ENCODE measurements at regions not wholly inside any gene's neighbourhood (a gene's known extent, or its start where the extent isn't known, plus 50 kb on each side); places are given as distances from the start of the nearest gene placed in this dataset.

- no peak for TF ChIP-seq CTCF (CRISPR knock-in tag; IDR thresholded peaks at IDR 0.05)
- no peak for TF ChIP-seq KLF11 (CRISPR knock-in tag; IDR thresholded peaks at IDR 0.05)
- TF ChIP-seq ZNF598 (CRISPR knock-in tag; IDR thresholded peaks at IDR 0.05; ENCODE audit: borderline replicate concordance), result no peak
- no peak for TF ChIP-seq NR2F1 (CRISPR knock-in tag; IDR thresholded peaks at IDR 0.05)
These were observed 377.3 kb downstream of the SETD4 start (continued) for GRCh38 chr21:35682904-35683549.

- DNase-seq (ENCODE audit: low spot score) (no peak), ATAC-seq (no peak), FAIRE-seq (no peak)
- peaks cover 18% of the 10 kb centered on the region for H3K4me1 ChIP-seq (ENCODE audit: insufficient read depth, low read length)
- ChIA-PET CTCF (ENCODE audit: low intra/inter-chr PET ratio, low total read pairs) (no interaction called here), POLR2A (no interaction called here)
- no peak overlapping the region for H2AFZ ChIP-seq (ENCODE audit: low read length)
- no peaks in the 10 kb centered on the region for H4K20me1 ChIP-seq (ENCODE audit: insufficient read depth, low read length)
- H3K4me3 ChIP-seq (replicated peaks in 1 of 3; ENCODE audit: insufficient read depth in 1 of 3, low read depth in 2 of 3, low read length in 3 of 3), result no peak overlapping the region
- no peak overlapping the region for H3K9ac ChIP-seq (ENCODE audit: insufficient read depth, low read depth, low read length)
- no peak overlapping the region for H3K27ac ChIP-seq (ENCODE audit: extremely low read length, insufficient read depth, low read length)
- BruUV-seq (replicated peaks), result no TSS peak
- no peaks in the 10 kb centered on the region for H3K27me3 ChIP-seq (ENCODE audit: control insufficient read depth in 1 of 2, insufficient read depth in 2 of 2, low read length in 2 of 2)
- 36% methylated on average over 7 of the region's 7 CpGs for WGBS (ENCODE audit: low lambda C conversion rate)
- no peak overlapping the region for H3K4me2 ChIP-seq (ENCODE audit: low read depth, low read length)
- intact Hi-C loops (cut with micrococcal nuclease; ENCODE audit: unreplicated experiment), result no loop called here
- in situ Hi-C loops (cut with HindIII; ENCODE audit: extremely low pct_ligation_motif_present, low pct_unique_long_range_greater_than_20kb), result no loop called here
- no peaks in the 10 kb centered on the region for H3K36me3 ChIP-seq (replicated peaks in 1 of 2; ENCODE audit: control insufficient read depth in 1 of 2, insufficient read depth in 2 of 2, low read length in 2 of 2)
- H3K9me3 ChIP-seq (ENCODE audit: low read length), result no peaks in the 10 kb centered on the region
- no peaks in the 10 kb centered on the region for H3K79me2 ChIP-seq (ENCODE audit: insufficient read depth, low read length)
- no peak for TF ChIP-seq ZNF468 (CRISPR knock-in tag; IDR thresholded peaks at IDR 0.05)
- TF ChIP-seq MBNL3 (CRISPR knock-in tag; conservative IDR thresholded peaks at IDR 0.05), result no peak
- no peak for TF ChIP-seq TERF1 (CRISPR knock-in tag; IDR thresholded peaks at IDR 0.05)
- TF ChIP-seq MYNN (CRISPR knock-in tag; IDR thresholded peaks at IDR 0.05; ENCODE audit: low read depth), result no peak
- no peak for TF ChIP-seq ZBTB1 (CRISPR knock-in tag; IDR thresholded peaks at IDR 0.05; ENCODE audit: borderline replicate concordance)
- no peak for TF ChIP-seq ZNF414 (CRISPR knock-in tag; IDR thresholded peaks at IDR 0.05)
- TF ChIP-seq FUBP1 (CRISPR knock-in tag; IDR thresholded peaks at IDR 0.05; ENCODE audit: borderline replicate concordance), result no peak
- no peak for TF ChIP-seq YEATS2 (CRISPR knock-in tag; IDR thresholded peaks at IDR 0.05; ENCODE audit: borderline replicate concordance)
- no peak for TF ChIP-seq KDM1A (CRISPR knock-in tag; IDR thresholded peaks at IDR 0.05)
- TF ChIP-seq HOXA5 (CRISPR knock-in tag; IDR thresholded peaks at IDR 0.05), result no peak
- TF ChIP-seq ZNF484 (CRISPR knock-in tag; IDR thresholded peaks at IDR 0.05; ENCODE audit: borderline replicate concordance, low read depth), result no peak
These were observed 378.4 kb downstream of the SETD4 start for GRCh38 chr21:35681946-35682345.

Measured in HepG2 (cell line).